Body of pancreas (tissue), 4 donors: ENCODE measurements at regions not wholly inside any gene's neighbourhood (a gene's known extent, or its start where the extent isn't known, plus 50 kb on each side); places are given as distances from the start of the nearest gene placed in this dataset.

ENCODE experiments used
- ATAC-seq: fragments of 150-250 bp; one replicate; pipeline ENCODE4 v1.9.1; 2016
- DNase-seq, 4 donors: peaks; one replicate each; pipeline ENCODE4 v3.0.0-alpha.2; 2019
- H3K27ac ChIP-seq, 4 donors: fragments of 200-600 bp; sonication (generic); 1 replicate in 3 of 4; 2 replicates in 1 of 4; pipeline versions ENCODE4 v1.5.1 to v1.6.1; 2016 to 2019; ENCODE audit warnings: mild to moderate bottlenecking in 1 of 4, mixed read lengths in 1 of 4, moderate library complexity in 1 of 4
- H3K27me3 ChIP-seq, 2 donors: fragments of 200-600 bp; sonication (generic); one replicate each; pipeline ENCODE4 v1.6.0; 2016; ENCODE audit warnings: mild to moderate bottlenecking in 1 of 2
- H3K36me3 ChIP-seq, 2 donors: fragments of 200-600 bp; sonication (generic); replicated peaks in 1 of 2; 2 replicates each; pipeline ENCODE4 v1.5.1; 2016; ENCODE audit warnings: low read depth in 2 of 2; ENCODE audit not compliant: insufficient read depth in 1 of 2
- H3K4me1 ChIP-seq: fragments of 200-600 bp; sonication (generic); one replicate; pipeline ENCODE4 v1.6.0; 2016
- H3K4me3 ChIP-seq, 2 donors: fragments of 200-600 bp; sonication (generic); 1 replicate in 1 of 2; 2 replicates in 1 of 2; pipeline ENCODE4 v1.5.1; 2016 to 2019
- H3K9me3 ChIP-seq, 3 donors: fragments of 200-600 bp; sonication (generic); 1 replicate in 2 of 3; 2 replicates in 1 of 3; pipeline ENCODE4 v1.5.1; 2016
- POLR2A ChIP-seq, 3 donors: fragments of 450-650 bp; IDR thresholded peaks; one replicate each; pipeline ENCODE4 v1.6.1; 2016; ENCODE audit warnings: antibody characterized with exemption in 3 of 3, mild to moderate bottlenecking in 2 of 3
- WGBS, 2 donors: methylation state at CpG; one replicate each; pipeline ENCODE4 v1.1.5; 2017; 5-methylcytosine and 5-hydroxymethylcytosine counted together
- intact Hi-C: fragments of 100-400 bp; cut with DNase I; formaldehyde crosslinking; loops from one replicate; pipeline ENCODE4 v1.15.1; 2023
- TF ChIP-seq, protein P1 (sequence below), 7 experiments: fragments of 450-650 bp in 4 of 7; fragments of 200-600 bp in 3 of 7; sonication (generic) in 3 of 7; IDR thresholded peaks; one replicate each; pipeline ENCODE4 v1.5.1; 2016 to 2019; ENCODE audit warnings: antibody characterized with exemption in 7 of 7

DNA sequence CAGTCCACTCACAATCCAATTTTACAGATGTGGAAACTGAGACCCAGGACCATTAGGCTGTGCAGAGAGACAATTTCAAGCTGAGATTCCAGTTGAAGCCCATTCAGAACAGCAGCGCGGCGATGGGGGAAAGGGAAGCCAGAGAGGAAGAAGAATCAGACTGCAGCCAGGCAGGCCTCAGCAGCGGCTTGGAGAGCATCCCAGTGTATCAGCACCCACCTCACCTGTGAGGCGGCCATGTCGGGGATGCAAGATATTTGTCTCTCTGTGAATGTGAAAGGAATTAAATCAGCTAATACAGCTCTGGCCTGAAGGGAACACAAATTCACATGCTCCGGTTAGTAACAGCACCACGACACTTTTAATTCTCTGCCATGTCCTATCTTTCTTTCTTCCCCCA lies 198.0 kb upstream of the SOX11 start:
- Histone ChIP-seq H3K4me1 (no peaks in the 10 kb centered on the region), H3K36me3 (no peaks in the 10 kb centered on the region), H3K27me3 (no peaks in the 10 kb centered on the region), H3K27ac (no peak overlapping the region), H3K9me3 (no peaks in the 10 kb centered on the region), H3K4me3 (no peak overlapping the region)
- intact Hi-C loops = no loop called here
- no peak for ATAC-seq
- no peak for TF ChIP-seq POLR2A (IDR thresholded peaks at IDR 0.05)
- TF ChIP-seq, protein P1, sequence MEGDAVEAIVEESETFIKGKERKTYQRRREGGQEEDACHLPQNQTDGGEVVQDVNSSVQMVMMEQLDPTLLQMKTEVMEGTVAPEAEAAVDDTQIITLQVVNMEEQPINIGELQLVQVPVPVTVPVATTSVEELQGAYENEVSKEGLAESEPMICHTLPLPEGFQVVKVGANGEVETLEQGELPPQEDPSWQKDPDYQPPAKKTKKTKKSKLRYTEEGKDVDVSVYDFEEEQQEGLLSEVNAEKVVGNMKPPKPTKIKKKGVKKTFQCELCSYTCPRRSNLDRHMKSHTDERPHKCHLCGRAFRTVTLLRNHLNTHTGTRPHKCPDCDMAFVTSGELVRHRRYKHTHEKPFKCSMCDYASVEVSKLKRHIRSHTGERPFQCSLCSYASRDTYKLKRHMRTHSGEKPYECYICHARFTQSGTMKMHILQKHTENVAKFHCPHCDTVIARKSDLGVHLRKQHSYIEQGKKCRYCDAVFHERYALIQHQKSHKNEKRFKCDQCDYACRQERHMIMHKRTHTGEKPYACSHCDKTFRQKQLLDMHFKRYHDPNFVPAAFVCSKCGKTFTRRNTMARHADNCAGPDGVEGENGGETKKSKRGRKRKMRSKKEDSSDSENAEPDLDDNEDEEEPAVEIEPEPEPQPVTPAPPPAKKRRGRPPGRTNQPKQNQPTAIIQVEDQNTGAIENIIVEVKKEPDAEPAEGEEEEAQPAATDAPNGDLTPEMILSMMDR (IDR thresholded peaks at IDR 0.05) = no peak
- DNase-seq = no peak
- WGBS, 2 donors = 63 to 69% methylated on average over 8 of the region's 8 CpGs

DNA sequence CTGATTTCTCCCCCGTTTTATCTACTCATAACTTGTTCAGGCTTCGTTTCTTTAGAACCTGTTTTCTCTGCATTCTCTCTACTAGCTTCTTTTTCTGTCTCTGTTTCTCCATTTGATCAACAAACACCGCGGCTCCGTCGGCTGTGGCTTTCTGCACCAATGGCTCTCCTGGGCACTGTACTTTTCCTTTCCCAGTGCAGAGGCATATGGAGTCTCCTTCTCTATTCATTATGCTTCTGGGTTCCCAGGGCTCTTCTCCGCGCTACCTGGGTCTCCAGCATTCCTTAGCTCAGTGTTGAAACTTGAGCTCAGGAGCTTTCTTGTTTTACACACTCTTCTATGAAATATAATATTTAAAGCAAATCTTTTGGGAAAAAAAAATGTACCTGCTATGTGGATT lies 196.6 kb upstream of the SOX11 start:
- intact Hi-C loops = no loop called here
- Histone ChIP-seq H3K4me1 (no peaks in the 10 kb centered on the region), H3K27ac (no peak overlapping the region), H3K36me3 (no peaks in the 10 kb centered on the region), H3K9me3 (peaks cover 0 to under 1% (median 0%) of the 10 kb centered on the region in 3 donors), H3K27me3 (no peaks in the 10 kb centered on the region), H3K4me3 (no peak overlapping the region)
- DNase-seq (no peak), ATAC-seq (no peak)
- WGBS, 2 donors = 15 to 22% methylated on average over 8 of the region's 8 CpGs
- TF ChIP-seq POLR2A (IDR thresholded peaks at IDR 0.05) = no peak

DNA sequence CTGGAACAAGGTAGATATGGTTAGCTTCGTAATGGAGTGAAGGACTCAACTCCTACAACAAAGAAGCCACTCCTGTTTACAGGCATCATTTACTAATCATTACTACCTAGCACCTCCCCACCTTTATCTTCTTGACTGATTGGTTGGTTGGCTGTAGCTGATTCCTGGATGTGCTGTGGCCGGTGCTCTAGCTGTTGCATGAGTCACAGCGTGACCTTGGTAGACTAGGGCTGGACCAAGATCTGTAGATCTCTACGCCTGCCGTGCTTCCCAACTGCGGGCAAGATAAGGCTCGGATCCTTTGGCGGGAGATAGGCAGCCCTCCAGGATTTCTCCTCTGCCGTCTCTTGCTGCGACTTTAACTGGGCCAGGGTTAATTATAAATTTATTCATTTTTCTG lies 194.3 kb upstream of the SOX11 start:
- TF ChIP-seq, protein P1 (IDR thresholded peaks at IDR 0.05) = no peak
- no peak for TF ChIP-seq POLR2A (IDR thresholded peaks at IDR 0.05)
- WGBS, 2 donors = 49 to 58% methylated on average over 10 of the region's 10 CpGs
- no peak for ATAC-seq
- intact Hi-C loops = no loop called here
- no peak overlapping the region for H3K4me3 ChIP-seq
- H3K36me3 ChIP-seq = no peaks in the 10 kb centered on the region
- no peaks in the 10 kb centered on the region for H3K27me3 ChIP-seq
- H3K9me3 ChIP-seq = peaks cover 0 to 4% (median 0%) of the 10 kb centered on the region in 3 donors
- H3K4me1 ChIP-seq = no peaks in the 10 kb centered on the region
- no peak for DNase-seq
- no peak overlapping the region for H3K27ac ChIP-seq

DNA sequence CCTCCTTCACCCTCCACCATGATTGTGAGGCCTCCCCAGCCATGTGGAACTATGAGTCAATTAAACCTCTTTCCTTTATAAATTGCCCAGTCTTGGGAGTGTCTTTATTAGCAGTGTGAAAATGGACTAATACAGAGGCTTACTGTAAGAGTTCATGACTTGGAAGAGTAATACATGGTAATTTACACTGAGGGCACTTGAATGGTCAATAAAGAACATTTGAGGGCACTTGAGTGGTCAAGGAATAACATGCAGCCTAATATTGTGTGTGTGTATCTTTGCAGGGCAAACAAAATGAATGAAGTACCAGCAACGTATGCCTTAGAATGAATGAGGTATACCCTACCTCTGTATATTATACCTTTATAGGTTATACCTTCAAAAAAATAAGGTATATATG lies 190.4 kb upstream of the SOX11 start:
- WGBS, 2 donors = 63 to 77% methylated on average over 1 of the region's 1 CpG
- no peaks in the 10 kb centered on the region for H3K36me3 ChIP-seq
- intact Hi-C loops = no loop called here
- no peaks in the 10 kb centered on the region for H3K27me3 ChIP-seq
- no peak for TF ChIP-seq POLR2A (IDR thresholded peaks at IDR 0.05)
- TF ChIP-seq, protein P1 (IDR thresholded peaks at IDR 0.05) = no peak
- DNase-seq (no peak), ATAC-seq (no peak)
- no peaks in the 10 kb centered on the region for H3K4me1 ChIP-seq
- no peak overlapping the region for H3K27ac ChIP-seq
- no peak overlapping the region for H3K4me3 ChIP-seq
- H3K9me3 ChIP-seq = peaks cover 0 to 4% (median 0%) of the 10 kb centered on the region in 3 donors

DNA sequence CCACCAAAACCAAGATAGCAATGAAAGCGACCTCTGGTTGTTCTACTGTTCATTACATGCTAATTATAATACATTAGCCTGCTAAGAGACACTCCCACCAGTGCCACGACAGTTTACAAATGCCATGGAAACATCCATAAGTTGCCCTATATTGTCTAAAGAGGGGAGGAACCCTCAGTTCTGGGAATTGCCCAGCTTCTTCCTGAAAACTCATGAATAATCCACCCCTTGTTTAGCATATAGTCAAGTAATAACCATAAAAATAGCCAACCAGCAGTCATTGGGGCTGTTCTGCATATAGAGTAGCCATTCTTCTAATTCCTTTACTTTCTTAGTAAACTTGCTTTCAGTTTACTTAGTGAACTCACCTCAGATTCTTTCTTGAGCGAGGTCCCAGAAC lies 189.8 kb upstream of the SOX11 start:
- no peaks in the 10 kb centered on the region for H3K36me3 ChIP-seq
- no peak overlapping the region for H3K4me3 ChIP-seq
- no peaks in the 10 kb centered on the region for H3K4me1 ChIP-seq
- peaks cover 0 to 4% (median 0%) of the 10 kb centered on the region in 3 donors for H3K9me3 ChIP-seq
- WGBS, 2 donors = 63 to 77% methylated on average over 3 of the region's 3 CpGs
- H3K27me3 ChIP-seq = no peaks in the 10 kb centered on the region
- TF ChIP-seq, protein P1 (IDR thresholded peaks at IDR 0.05) = no peak
- TF ChIP-seq POLR2A (IDR thresholded peaks at IDR 0.05) = no peak
- no peak for ATAC-seq
- DNase-seq = no peak
- H3K27ac ChIP-seq = no peak overlapping the region
- intact Hi-C loops = no loop called here
